H1 (cell line): ENCODE measurements at regions not wholly inside any gene's neighbourhood (a gene's known extent, or its start where the extent isn't known, plus 50 kb on each side); places are given as distances from the start of the nearest gene placed in this dataset.

Experiments used
- CTCF ChIA-PET: fragments of 300-600 bp; sonication (Branson Sonifier 250); formaldehyde crosslinking; loops from one replicate; lab custom pipeline; 2021; ENCODE audit not compliant: partially characterized antibody; lab: Charles Lee
- POLR2A ChIA-PET: fragments of 300-600 bp; sonication (Branson Sonifier 250); formaldehyde crosslinking; loops from one replicate; lab custom pipeline; 2021; ENCODE audit warnings: inconsistent platforms; ENCODE audit not compliant: partially characterized antibody; lab: Charles Lee
- DNase-seq, 2 experiments: peaks; one replicate each; pipeline versions ENCODE4 v3.0.0 to v3.0.0-alpha.2; 2010 to 2022; ENCODE audit warnings: low spot score in 2 of 2, low read depth in 1 of 2, mixed read lengths in 1 of 2
- FAIRE-seq: peaks from 2 replicates; lab custom pipeline; 2011; peaks lifted over from hg19 to GRCh38; lab: Jason Lieb, UNC
- H2AFZ ChIP-seq: 2 replicates; pipeline ENCODE4 v1.8.1; 2012; ENCODE audit warnings: low read length, inconsistent platforms
- H2AK5ac ChIP-seq: 2 replicates; pipeline ENCODE4 v1.6.1; 2013; ENCODE audit warnings: low read depth, low read length
- H2BK120ac ChIP-seq: replicated peaks from 2 replicates; pipeline ENCODE3; 2013; ENCODE audit warnings: low read depth, low read length, inconsistent platforms
- H2BK12ac ChIP-seq: 2 replicates; pipeline ENCODE4 v1.6.1; 2013; ENCODE audit warnings: low read depth, low read length
- H2BK15ac ChIP-seq: 2 replicates; pipeline ENCODE4 v1.6.1; 2013; ENCODE audit warnings: low read length
- H2BK20ac ChIP-seq: 2 replicates; pipeline ENCODE4 v1.6.1; 2013; ENCODE audit warnings: low read length
- H2BK5ac ChIP-seq: 2 replicates; pipeline ENCODE4 v1.6.1; 2013; ENCODE audit warnings: low read depth, low read length
- H3K14ac ChIP-seq: 2 replicates; pipeline ENCODE4 v1.6.1; 2013; ENCODE audit warnings: inconsistent platforms; ENCODE audit not compliant: insufficient read length
- H3K18ac ChIP-seq: 2 replicates; pipeline ENCODE4 v1.6.1; 2013; ENCODE audit warnings: low read length; ENCODE audit errors: extremely low read depth
- H3K23ac ChIP-seq: 2 replicates; pipeline ENCODE4 v1.6.1; 2013; ENCODE audit warnings: inconsistent platforms; ENCODE audit not compliant: insufficient read length
- H3K23me2 ChIP-seq: 2 replicates; pipeline ENCODE4 v1.6.1; 2013; ENCODE audit warnings: low read depth, low read length
- H3K27ac ChIP-seq: 2 replicates; pipeline ENCODE4 v1.6.1; 2011; ENCODE audit warnings: low read depth, low read length, inconsistent platforms
- H3K27me3 ChIP-seq, 4 experiments: replicated peaks in 1 of 4; 1 replicate in 1 of 4; 2 replicates in 3 of 4; pipeline versions ENCODE4 v1.6.1 to v1.8.1; 2011 to 2013; ENCODE audit warnings: low read length in 3 of 4, mild to moderate bottlenecking in 3 of 4, inconsistent platforms in 2 of 4, mixed read lengths in 2 of 4, moderate library complexity in 1 of 4; ENCODE audit not compliant: control insufficient read depth in 3 of 4, insufficient read depth in 3 of 4; ENCODE audit errors: extremely low read depth in 1 of 4
- H3K36me3 ChIP-seq, 4 experiments: 2 replicates each; pipeline versions ENCODE4 v1.6.1 to v1.8.1; 2011 to 2013; ENCODE audit warnings: mild to moderate bottlenecking in 4 of 4, low read length in 3 of 4, moderate library complexity in 2 of 4, control low read depth in 1 of 4, inconsistent platforms in 1 of 4; ENCODE audit not compliant: insufficient read depth in 4 of 4, control insufficient read depth in 2 of 4
- H3K4ac ChIP-seq: replicated peaks from 2 replicates; pipeline ENCODE3; 2013; ENCODE audit warnings: low read length, low read depth, mixed read lengths, inconsistent platforms; ENCODE audit not compliant: insufficient read length
- H3K4me1 ChIP-seq, 4 experiments: replicated peaks in 1 of 4; 1 replicate in 1 of 4; 2 replicates in 3 of 4; pipeline versions ENCODE4 v1.6.1 to v1.8.1; 2011 to 2013; ENCODE audit warnings: low read length in 3 of 4, inconsistent platforms in 2 of 4, mixed read lengths in 1 of 4; ENCODE audit not compliant: insufficient read depth in 4 of 4, control insufficient read depth in 3 of 4
- H3K4me2 ChIP-seq, 2 experiments: 2 replicates each; pipeline versions ENCODE4 v1.6.1 to v1.8.1; 2011 to 2013; ENCODE audit warnings: low read depth in 2 of 2, low read length in 2 of 2, control low read depth in 1 of 2, inconsistent platforms in 1 of 2, mild to moderate bottlenecking in 1 of 2; ENCODE audit not compliant: insufficient read depth in 1 of 2
- H3K4me3 ChIP-seq, 4 experiments: fragments of 200-600, 300-600 bp in 1 of 4; sonication (generic), shearing (Covaris generic), sonication (Bioruptor Twin) in 1 of 4; 2 replicates each; pipeline versions ENCODE4 v1.5.1 to v1.8.1; 2011 to 2016; ENCODE audit warnings: low read length in 4 of 4, low read depth in 3 of 4, control low read depth in 2 of 4, inconsistent platforms in 2 of 4, mild to moderate bottlenecking in 2 of 4, mixed read lengths in 1 of 4, moderate library complexity in 1 of 4; ENCODE audit not compliant: insufficient read depth in 2 of 4; ENCODE audit errors: extremely low read depth in 1 of 4
- H3K56ac ChIP-seq: replicated peaks from 2 replicates; pipeline ENCODE3; 2013; ENCODE audit warnings: low read depth, mild to moderate bottlenecking, mixed read lengths, low read length, inconsistent platforms; ENCODE audit not compliant: insufficient read length
- H3K79me1 ChIP-seq: 2 replicates; pipeline ENCODE4 v1.6.1; 2013; ENCODE audit warnings: low read depth, low read length, control low read depth
- H3K79me2 ChIP-seq, 2 experiments: 2 replicates each; pipeline versions ENCODE4 v1.6.1 to v1.8.1; 2012 to 2013; ENCODE audit warnings: low read length in 2 of 2, mild to moderate bottlenecking in 2 of 2, inconsistent platforms in 1 of 2; ENCODE audit not compliant: insufficient read depth in 2 of 2, control insufficient read depth in 1 of 2
- H3K9ac ChIP-seq, 4 experiments: replicated peaks in 1 of 4; 1 replicate in 1 of 4; 2 replicates in 3 of 4; pipeline versions ENCODE4 v1.6.1 to v1.8.1; 2011 to 2013; ENCODE audit warnings: low read depth in 3 of 4, low read length in 3 of 4, control low read depth in 2 of 4, mild to moderate bottlenecking in 2 of 4, moderate library complexity in 2 of 4, inconsistent platforms in 1 of 4; ENCODE audit errors: extremely low read depth in 1 of 4
- H3K9me3 ChIP-seq, 2 experiments: 2 replicates each; pipeline versions ENCODE4 v1.6.1 to v1.8.1; 2012 to 2013; ENCODE audit warnings: mild to moderate bottlenecking in 2 of 2, moderate library complexity in 2 of 2, control low read depth in 1 of 2, inconsistent platforms in 1 of 2, low read depth in 1 of 2, low read length in 1 of 2, mixed read lengths in 1 of 2; ENCODE audit not compliant: insufficient read depth in 2 of 2
- H4K20me1 ChIP-seq, 2 experiments: replicated peaks in 1 of 2; 2 replicates each; pipeline versions ENCODE3 to v1.8.1; 2011 to 2013; ENCODE audit warnings: inconsistent platforms in 2 of 2, low read length in 2 of 2, mild to moderate bottlenecking in 1 of 2; ENCODE audit not compliant: insufficient read depth in 2 of 2, control insufficient read depth in 1 of 2
- H4K5ac ChIP-seq: 2 replicates; pipeline ENCODE4 v1.6.1; 2013; ENCODE audit warnings: low read length, low read depth, mixed read lengths, inconsistent platforms; ENCODE audit not compliant: insufficient read length
- H4K8ac ChIP-seq: 2 replicates; pipeline ENCODE4 v1.8.0; 2013; ENCODE audit warnings: mild to moderate bottlenecking, moderate library complexity, low read length, inconsistent platforms; ENCODE audit not compliant: insufficient read depth; ENCODE audit errors: extremely low read depth
- H4K91ac ChIP-seq: replicated peaks from 2 replicates; pipeline ENCODE3; 2013; ENCODE audit warnings: low read length, mixed read lengths, inconsistent platforms; ENCODE audit not compliant: insufficient read length
- ATF2 ChIP-seq: IDR thresholded peaks from 2 replicates; pipeline ENCODE4 v1.6.1; 2012; ENCODE audit warnings: low read length, inconsistent platforms
- E2F6 ChIP-seq: IDR thresholded peaks from 2 replicates; pipeline ENCODE4 v1.6.1; 2012; ENCODE audit warnings: inconsistent platforms
- GTF2F1 ChIP-seq: IDR thresholded peaks from 2 replicates; pipeline ENCODE4 v1.6.1; 2012; ENCODE audit warnings: low read depth, low read length, improper control_type of control experiment, borderline replicate concordance
- KDM4A ChIP-seq: IDR thresholded peaks from one replicate; pipeline ENCODE4 v1.7.1; 2012; ENCODE audit warnings: low read depth, mild to moderate bottlenecking, moderate library complexity, low read length, inconsistent platforms; ENCODE audit not compliant: severe bottlenecking
- POLR2A ChIP-seq, 2 experiments: IDR thresholded peaks; 1 replicate in 1 of 2; 2 replicates in 1 of 2; pipeline ENCODE4 v1.6.1; 2011; ENCODE audit warnings: low read depth in 2 of 2, low read length in 2 of 2, mild to moderate bottlenecking in 2 of 2; ENCODE audit errors: control extremely low read depth in 1 of 2
- SIX5 ChIP-seq: IDR thresholded peaks from 2 replicates; pipeline ENCODE4 v1.6.1; 2011; ENCODE audit warnings: mild to moderate bottlenecking, low read depth, low read length
- SRF ChIP-seq: IDR thresholded peaks from 2 replicates; pipeline ENCODE4 v1.6.1; 2011; ENCODE audit warnings: mild to moderate bottlenecking, low read depth, low read length, moderate library complexity
- SUZ12 ChIP-seq: fragments of 200-600 bp; sonication (generic); IDR thresholded peaks from 2 replicates; pipeline ENCODE4 v1.6.1; 2012; ENCODE audit warnings: mild to moderate bottlenecking, inconsistent platforms, low read length, moderate library complexity, mixed read lengths
- USF2 ChIP-seq: IDR thresholded peaks from 2 replicates; pipeline ENCODE4 v1.6.1; 2011; ENCODE audit warnings: low read length, improper control_type of control experiment
- WGBS, 2 experiments: shearing (Covaris generic) in 1 of 2; methylation state at CpG; one replicate each; pipeline versions ENCODE4 v1.1.6 to v1.1.7; 2013 to 2015; ENCODE audit warnings: low lambda C conversion rate in 2 of 2, mixed read lengths in 2 of 2, inconsistent platforms in 1 of 2, low coverage in 1 of 2, missing lambda C conversion rate in 1 of 2; ENCODE audit not compliant: insufficient replicate concordance in 2 of 2, insufficient coverage in 1 of 2, insufficient read length in 1 of 2; ENCODE audit errors: extremely low coverage in 1 of 2, missing lambda C conversion rate in 1 of 2; 5-methylcytosine and 5-hydroxymethylcytosine counted together

- peak overlapping the region; percentile 54; the same call in 1 of the 2 replicates for H2BK12ac ChIP-seq
- no peak overlapping the region for H4K91ac ChIP-seq
- peak overlapping the region; percentile 85 for H2BK15ac ChIP-seq
- H3K14ac ChIP-seq, result no peak overlapping the region
- peak overlapping the region; percentile 32 for H2AK5ac ChIP-seq
- H3K9ac ChIP-seq, result no peak overlapping the region
- no peaks in the 10 kb centered on the region for H3K9me3 ChIP-seq
- H2BK20ac ChIP-seq, result no peak overlapping the region; the same call in 1 of the 2 replicates
- H3K4me2 ChIP-seq, result no peak overlapping the region
- H2BK5ac ChIP-seq, result 0 out of 2 replicates have a peak overlapping the region, but pooled peaks have one; percentile 13
- H4K8ac ChIP-seq, result peak overlapping the region; percentile 82; the same call in 1 of the 2 replicates
- H3K79me2 ChIP-seq, result no peaks in the 10 kb centered on the region
- no peaks in the 10 kb centered on the region for H3K79me1 ChIP-seq
- WGBS, 2 experiments, result 92% methylated on average over 13 of the region's 13 CpGs; no CpG with 5 or more reads in 1 of the 2 experiments
- ChIA-PET CTCF (interaction anchor here (0.7 to 1.5 kb wide), 4 partner anchors 13 to 567 kb away, joined by 3 to 5 read pairs (median 4); no protein-coding TSS in a partner anchor), POLR2A (interaction anchor here (0.8 to 1.0 kb wide), 2 partner anchors 24 to 26 kb away, joined by 3 read pairs; no protein-coding TSS in a partner anchor)
- no peak overlapping the region for H3K23ac ChIP-seq
- no peak overlapping the region for H3K56ac ChIP-seq
- no peak for DNase-seq
- H3K23me2 ChIP-seq, result no peaks in the 10 kb centered on the region
- H2BK120ac ChIP-seq, result no peak overlapping the region
- no peak overlapping the region for H3K4me3 ChIP-seq
- no peaks in the 10 kb centered on the region for H3K36me3 ChIP-seq
- H3K27me3 ChIP-seq, result no peaks in the 10 kb centered on the region; a peak in 2 of 7 replicates
- H2AFZ ChIP-seq, result no peak overlapping the region
- H3K4me1 ChIP-seq, result peaks cover 8 to 24% (median 17%) of the 10 kb centered on the region in 4 experiments
- H3K18ac ChIP-seq, result no peak overlapping the region; the same call in 1 of the 2 replicates
- no peak for FAIRE-seq
- H4K5ac ChIP-seq, result no peak overlapping the region
- no peak overlapping the region for H3K4ac ChIP-seq
- H3K27ac ChIP-seq, result no peak overlapping the region
- H4K20me1 ChIP-seq, result no peaks in the 10 kb centered on the region
- TF ChIP-seq E2F6 (no peak), POLR2A (IDR thresholded peaks at IDR 0.05; ENCODE audit: control extremely low read depth in 1 of 2, low read depth in 2 of 2, low read length in 2 of 2) (no peak), SUZ12 (no peak), SRF (no peak), USF2 (no peak), SIX5 (no peak), GTF2F1 (no peak), KDM4A (no peak), ATF2 (no peak)
These were observed 145.4 kb downstream of the TTLL2 start for GRCh38 chr6:167470101-167470835.
